Right atrium auricular region (tissue), 2 donors: ENCODE measurements at regions not wholly inside any gene's neighbourhood (a gene's known extent, or its start where the extent isn't known, plus 50 kb on each side); places are given as distances from the start of the nearest gene placed in this dataset.
"Not testable (repeated sequence)": the region's sequence is repeated elsewhere in the genome, so short reads cannot be mapped to it uniquely, and the experiment has no call there.

Experiments
- DNase-seq: peaks from one replicate; pipeline ENCODE4 v3.0.0-alpha.2; 2019; ENCODE audit warnings: low spot score
- H3K27ac ChIP-seq, 2 donors: fragments of 200-600 bp; sonication (generic); 1 replicate in 1 of 2; 2 replicates in 1 of 2; pipeline ENCODE4 v1.5.1; 2016 to 2019
- H3K27me3 ChIP-seq, 2 donors: fragments of 200-600 bp; sonication (generic); one replicate each; pipeline versions ENCODE4 v1.5.1 to v1.6.0; 2017 to 2019
- H3K36me3 ChIP-seq: fragments of 200-600 bp; sonication (generic); one replicate; pipeline ENCODE4 v1.5.1; 2016
- H3K4me1 ChIP-seq, 2 donors: fragments of 200-600 bp; sonication (generic); one replicate each; pipeline versions ENCODE4 v1.5.1 to v1.6.0; 2017 to 2019
- H3K4me3 ChIP-seq, 2 donors: fragments of 200-600 bp; sonication (generic); 1 replicate in 1 of 2; 2 replicates in 1 of 2; pipeline ENCODE4 v1.5.1; 2017 to 2019; ENCODE audit warnings: mild to moderate bottlenecking in 1 of 2, moderate library complexity in 1 of 2
- H3K9me3 ChIP-seq, 2 donors: fragments of 200-600 bp; sonication (generic); one replicate each; pipeline ENCODE4 v1.5.1; 2019
- TF ChIP-seq, protein P1 (sequence below), 2 donors: fragments of 200-600 bp; sonication (generic); IDR thresholded peaks; one replicate each; pipeline ENCODE4 v1.5.1; 2019; ENCODE audit warnings: antibody characterized with exemption in 2 of 2

DNA sequence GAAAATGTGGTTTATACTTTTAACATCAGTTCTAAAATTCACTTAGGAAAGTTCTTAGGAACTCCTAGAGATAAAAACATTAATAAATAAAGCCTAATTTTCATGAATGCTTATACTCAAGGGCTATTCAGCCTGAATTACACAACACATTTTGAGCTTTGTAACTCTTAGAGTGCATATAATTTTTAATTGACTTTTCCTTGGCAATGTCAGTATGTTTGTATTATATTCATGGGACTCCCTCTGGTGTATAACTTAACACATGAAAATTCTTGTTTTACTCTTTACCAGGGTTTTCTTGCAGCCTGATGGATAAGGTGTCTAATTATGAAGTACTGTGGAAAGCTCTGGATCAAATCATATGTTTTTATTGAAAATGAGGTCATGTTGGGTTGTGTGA is 150.6 kb upstream of the HMGA2 start:
- H3K36me3 ChIP-seq, result no peaks in the 10 kb centered on the region
- H3K27ac ChIP-seq, result no peak overlapping the region
- H3K4me3 ChIP-seq, result no peak overlapping the region
- H3K4me1 ChIP-seq, result no peaks in the 10 kb centered on the region
- H3K27me3 ChIP-seq, result no peaks in the 10 kb centered on the region
- no peak for DNase-seq
- no peaks in the 10 kb centered on the region for H3K9me3 ChIP-seq
- TF ChIP-seq, protein P1, sequence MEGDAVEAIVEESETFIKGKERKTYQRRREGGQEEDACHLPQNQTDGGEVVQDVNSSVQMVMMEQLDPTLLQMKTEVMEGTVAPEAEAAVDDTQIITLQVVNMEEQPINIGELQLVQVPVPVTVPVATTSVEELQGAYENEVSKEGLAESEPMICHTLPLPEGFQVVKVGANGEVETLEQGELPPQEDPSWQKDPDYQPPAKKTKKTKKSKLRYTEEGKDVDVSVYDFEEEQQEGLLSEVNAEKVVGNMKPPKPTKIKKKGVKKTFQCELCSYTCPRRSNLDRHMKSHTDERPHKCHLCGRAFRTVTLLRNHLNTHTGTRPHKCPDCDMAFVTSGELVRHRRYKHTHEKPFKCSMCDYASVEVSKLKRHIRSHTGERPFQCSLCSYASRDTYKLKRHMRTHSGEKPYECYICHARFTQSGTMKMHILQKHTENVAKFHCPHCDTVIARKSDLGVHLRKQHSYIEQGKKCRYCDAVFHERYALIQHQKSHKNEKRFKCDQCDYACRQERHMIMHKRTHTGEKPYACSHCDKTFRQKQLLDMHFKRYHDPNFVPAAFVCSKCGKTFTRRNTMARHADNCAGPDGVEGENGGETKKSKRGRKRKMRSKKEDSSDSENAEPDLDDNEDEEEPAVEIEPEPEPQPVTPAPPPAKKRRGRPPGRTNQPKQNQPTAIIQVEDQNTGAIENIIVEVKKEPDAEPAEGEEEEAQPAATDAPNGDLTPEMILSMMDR (IDR thresholded peaks at IDR 0.05), result peak in 1 of 2 donors; percentile 46

DNA sequence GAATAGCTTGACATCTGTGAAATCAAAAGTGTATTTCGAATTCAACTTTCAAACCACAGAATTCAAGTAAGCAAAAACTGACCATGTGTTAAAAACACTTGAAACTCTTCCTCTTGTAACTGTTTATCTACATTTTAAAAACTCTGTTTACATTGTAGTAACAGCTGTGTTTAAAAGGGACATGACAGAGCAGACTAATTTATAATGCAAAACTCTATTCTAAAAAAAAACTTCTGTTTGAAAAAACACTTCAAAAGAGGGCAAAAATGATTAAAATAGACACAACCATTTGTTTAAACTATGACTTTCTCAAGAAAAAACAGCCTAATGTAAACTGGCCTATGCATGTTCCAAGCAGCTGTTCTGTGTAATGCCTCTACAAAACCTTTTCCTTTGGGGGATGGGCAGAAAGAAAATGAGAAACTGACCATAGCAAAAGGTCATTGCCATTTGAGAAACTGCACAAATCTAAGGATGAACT is 149.1 kb upstream of the HMGA2 start:
- Histone ChIP-seq H3K4me3 (no peak overlapping the region), H3K27ac (no peak overlapping the region), H3K4me1 (no peaks in the 10 kb centered on the region), H3K9me3 (no peaks in the 10 kb centered on the region), H3K36me3 (no peaks in the 10 kb centered on the region), H3K27me3 (no peaks in the 10 kb centered on the region)
- TF ChIP-seq, protein P1 (IDR thresholded peaks at IDR 0.05), result no peak
- DNase-seq, result no peak

DNA sequence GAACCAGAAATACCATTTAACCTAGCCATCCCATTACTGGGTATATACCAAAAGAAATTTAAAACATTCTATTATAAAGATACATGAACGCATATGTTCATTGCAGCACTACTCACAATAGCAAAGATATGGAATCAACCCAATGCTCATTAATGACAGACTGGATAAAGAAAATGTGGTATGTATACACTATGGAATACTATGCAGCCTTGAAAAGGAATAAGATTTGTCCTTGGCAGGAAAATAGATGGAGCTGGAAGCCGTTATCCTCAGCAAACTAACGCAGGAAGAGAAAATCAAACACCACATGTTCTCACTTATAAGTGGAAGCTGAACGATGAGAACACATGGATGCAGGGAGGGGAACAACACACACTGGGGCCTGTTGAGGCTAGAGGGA is 146.1 kb upstream of the HMGA2 start:
- not testable (repeated sequence) for H3K9me3 ChIP-seq

DNA sequence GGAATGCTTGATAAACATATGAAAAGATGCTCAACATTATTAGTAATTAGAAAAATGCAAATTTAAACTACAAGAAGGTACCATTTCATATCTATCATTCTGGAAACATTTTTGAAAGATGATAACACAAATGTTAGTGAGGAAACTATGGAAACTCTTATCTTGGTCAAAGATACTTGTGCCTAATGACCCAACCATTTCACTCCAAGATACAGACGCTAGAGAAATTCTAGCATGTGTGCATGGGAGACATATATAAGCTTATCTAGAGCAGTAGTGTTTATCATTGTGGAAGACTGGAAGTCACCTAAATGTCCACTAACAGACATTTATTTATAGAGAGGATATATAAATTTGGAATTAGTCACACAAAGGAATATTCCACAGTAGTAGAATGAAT is 143.1 kb upstream of the HMGA2 start:
- Histone ChIP-seq H3K27ac (no peak overlapping the region), H3K4me3 (no peak overlapping the region)

More for the DNA sequence above, 146.1 kb upstream of the HMGA2 start:
- DNase-seq, H3K4me1 ChIP-seq, H3K36me3 ChIP-seq, H3K27me3 ChIP-seq, H3K4me3 ChIP-seq, H3K27ac ChIP-seq: not testable (repeated sequence)

DNA sequence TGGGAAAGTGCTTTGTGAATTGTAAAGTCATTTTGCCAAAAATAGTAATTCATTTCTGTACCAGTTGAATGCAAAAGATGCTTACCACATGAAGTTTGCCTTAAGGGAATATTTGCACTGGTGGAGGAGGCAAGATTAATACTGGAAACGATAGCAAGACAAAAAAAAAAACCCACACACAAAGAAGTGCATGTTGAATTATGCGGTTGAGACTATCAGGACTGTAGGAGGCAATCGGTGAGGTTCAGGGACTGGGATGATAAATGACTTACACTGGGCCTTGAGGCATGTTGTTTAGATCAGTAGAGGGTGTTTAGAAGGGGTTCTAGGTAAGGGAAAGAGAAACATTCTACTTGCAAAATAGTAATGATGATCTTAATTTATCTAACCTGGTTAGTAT is 142.2 kb upstream of the HMGA2 start:
- Histone ChIP-seq H3K9me3 (no peaks in the 10 kb centered on the region), H3K27me3 (no peaks in the 10 kb centered on the region), H3K4me3 (no peak overlapping the region), H3K36me3 (no peaks in the 10 kb centered on the region), H3K4me1 (no peaks in the 10 kb centered on the region), H3K27ac (no peak overlapping the region)
- TF ChIP-seq, protein P1 (IDR thresholded peaks at IDR 0.05), result no peak
- no peak for DNase-seq

More for the DNA sequence above, 143.1 kb upstream of the HMGA2 start:
- TF ChIP-seq, protein P1 (IDR thresholded peaks at IDR 0.05), result no peak
- Histone ChIP-seq H3K27me3 (no peaks in the 10 kb centered on the region), H3K4me1 (no peaks in the 10 kb centered on the region), H3K36me3 (no peaks in the 10 kb centered on the region), H3K9me3 (no peaks in the 10 kb centered on the region)
- DNase-seq, result no peak

DNA sequence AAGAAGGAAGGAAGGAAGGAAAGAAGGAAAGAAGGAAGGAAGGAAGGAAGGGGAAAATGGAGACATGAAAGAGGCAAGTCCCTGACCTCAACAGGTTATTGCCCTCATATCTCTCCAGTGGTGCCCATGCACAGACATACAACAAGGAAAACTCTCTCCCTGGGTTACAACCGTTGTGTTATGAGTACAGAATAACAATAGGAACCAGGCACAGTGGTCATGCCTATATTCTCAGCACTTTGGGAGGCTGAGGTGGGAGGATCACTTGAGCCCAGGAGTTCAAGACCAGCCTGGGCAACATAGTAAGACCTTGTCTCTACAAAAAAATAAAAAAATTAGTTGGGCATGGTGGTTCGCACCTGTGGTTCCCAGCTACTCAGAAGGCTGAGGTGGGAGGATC is 139.4 kb upstream of the HMGA2 start:
- TF ChIP-seq, protein P1 (IDR thresholded peaks at IDR 0.05), result no peak
- no peak for DNase-seq
- H3K36me3 ChIP-seq, result no peaks in the 10 kb centered on the region
- no peaks in the 10 kb centered on the region for H3K27me3 ChIP-seq
- H3K9me3 ChIP-seq, result no peaks in the 10 kb centered on the region
- H3K4me3 ChIP-seq, result no peak overlapping the region
- no peaks in the 10 kb centered on the region for H3K4me1 ChIP-seq
- H3K27ac ChIP-seq, result no peak overlapping the region
